SK-N-MC (cell line): ENCODE measurements at regions not wholly inside any gene's neighbourhood (a gene's known extent, or its start where the extent isn't known, plus 50 kb on each side); places are given as distances from the start of the nearest gene placed in this dataset.

Experiments used
- EZH2 ChIP-seq: fragments of 200-600 bp; sonication (generic); IDR thresholded peaks from one replicate; pipeline ENCODE4 v1.6.1; 2017; ENCODE audit warnings: antibody characterized with exemption
- POLR2AphosphoS5 ChIP-seq: IDR thresholded peaks from 2 replicates; pipeline ENCODE4 v1.6.1; 2012; ENCODE audit warnings: mild to moderate bottlenecking, low read depth, low read length, borderline replicate concordance

- TF ChIP-seq POLR2AphosphoS5: no peak
- TF ChIP-seq EZH2: no peak
Observed at GRCh38 chr20:48340883-48341281, 486.9 kb downstream of the PREX1 start.
